Spleen (tissue), 11 donors: ENCODE measurements at regions not wholly inside any gene's neighbourhood (a gene's known extent, or its start where the extent isn't known, plus 50 kb on each side); places are given as distances from the start of the nearest gene placed in this dataset.

Experiments
- DNase-seq: peaks from one replicate; pipeline ENCODE4 v3.0.0-alpha.2; 2020
- H3K27ac ChIP-seq, 8 donors: fragments of 200-600 bp; sonication (generic) in 7 of 8; 1 replicate in 4 of 8; 2 replicates in 4 of 8; pipeline versions ENCODE4 v1.5.0 to v1.8.0; 2016 to 2021; ENCODE audit warnings: inconsistent platforms in 4 of 8, mild to moderate bottlenecking in 4 of 8, moderate library complexity in 1 of 8
- H3K27me3 ChIP-seq, 7 donors: fragments of 200-600 bp; sonication (generic) in 6 of 7; replicated peaks in 1 of 7; 1 replicate in 4 of 7; 2 replicates in 3 of 7; pipeline versions ENCODE4 v1.5.0 to v1.8.0; 2016 to 2021; ENCODE audit warnings: inconsistent platforms in 3 of 7, mild to moderate bottlenecking in 1 of 7
- H3K36me3 ChIP-seq, 6 donors: fragments of 200-600 bp; sonication (generic) in 5 of 6; 1 replicate in 4 of 6; 2 replicates in 2 of 6; pipeline versions ENCODE4 v1.5.0 to v1.8.0; 2016 to 2021; ENCODE audit warnings: inconsistent platforms in 2 of 6
- H3K4me1 ChIP-seq, 6 donors: fragments of 200-600 bp; sonication (generic) in 5 of 6; 1 replicate in 3 of 6; 2 replicates in 3 of 6; pipeline versions ENCODE4 v1.5.0 to v1.8.0; 2016 to 2021; ENCODE audit warnings: inconsistent platforms in 3 of 6
- H3K4me3 ChIP-seq, 8 donors: fragments of 200-600 bp; sonication (generic) in 7 of 8; 1 replicate in 4 of 8; 2 replicates in 4 of 8; pipeline versions ENCODE4 v1.5.0 to v1.8.0; 2016 to 2021; ENCODE audit warnings: inconsistent platforms in 4 of 8, mild to moderate bottlenecking in 4 of 8, moderate library complexity in 2 of 8
- H3K9me3 ChIP-seq, 8 donors: fragments of 200-600 bp; sonication (generic) in 7 of 8; 1 replicate in 4 of 8; 2 replicates in 4 of 8; pipeline versions ENCODE4 v1.5.0 to v1.8.0; 2016 to 2021; ENCODE audit warnings: inconsistent platforms in 4 of 8
- CTCF ChIP-seq, 11 experiments: fragments of 200-600 bp in 7 of 11; fragments of 450-650 bp in 4 of 11; sonication (generic) in 4 of 11; IDR thresholded peaks in 8 of 11; conservative IDR thresholded peaks in 3 of 11; 1 replicate in 7 of 11; 2 replicates in 4 of 11; pipeline versions ENCODE4 v1.4.0 to v1.8.0; 2016 to 2021; ENCODE audit warnings: antibody characterized with exemption in 11 of 11, inconsistent platforms in 4 of 11, mild to moderate bottlenecking in 1 of 11
- POLR2A ChIP-seq, 3 donors: fragments of 450-650 bp; IDR thresholded peaks; one replicate each; pipeline ENCODE4 v1.5.1; 2017; ENCODE audit warnings: antibody characterized with exemption in 3 of 3, mild to moderate bottlenecking in 1 of 3
- POLR2AphosphoS5 ChIP-seq, 3 donors: sonication (generic); formaldehyde crosslinking; IDR thresholded peaks; one replicate each; pipeline ENCODE4 v1.5.1; 2017; ENCODE audit warnings: antibody characterized with exemption in 3 of 3
- WGBS, 5 donors: extraction: QIAGEN DNeasy Blood & Tissue Kit in 3 of 5; methylation state at CpG; one replicate each; pipeline versions ENCODE4 v1.1.5 to v1.1.7; 2013 to 2018; 5-methylcytosine and 5-hydroxymethylcytosine counted together
- intact Hi-C: fragments of 100-400 bp; cut with DNase I; formaldehyde crosslinking; loops from one replicate; pipeline ENCODE4 v1.15.0; 2023; ENCODE audit warnings: low total_unique reads
- donor health status: healthy with polysubstance abuse.
- donor health status: DM: no; HTN: no; CAD: no; lungs with moderate emphysema.
- donor health status: DM: no; HTN: no; CAD: no.
- donor health status: Bipolar disorder and iron deficiency.
- donor health status: healthy.
- donor health status: DM: no; HTN: no; CAD: no.
- donor health status: DM: yes; HTN: yes; CAD: no.

GRCh38 chr12:66964629-66965028 lies 285.8 kb upstream of the GRIP1 start:
- WGBS, 5 donors: 15 to 37% (median 36%) methylated on average over 2 of the region's 2 CpGs
- no peak for TF ChIP-seq POLR2A (IDR thresholded peaks at IDR 0.05)
- TF ChIP-seq POLR2AphosphoS5 (IDR thresholded peaks at IDR 0.05): no peak
- TF ChIP-seq CTCF (IDR thresholded peaks at IDR 0.05 in 8 of 11, conservative IDR thresholded peaks at IDR 0.05 in 3 of 11): no peak
- Histone ChIP-seq H3K4me3 (no peak overlapping the region), H3K27ac (no peak overlapping the region), H3K36me3 (no peaks in the 10 kb centered on the region), H3K9me3 (no peaks in the 10 kb centered on the region), H3K4me1 (peaks cover 0 to 5% (median 0%) of the 10 kb centered on the region in 6 donors), H3K27me3 (no peaks in the 10 kb centered on the region)
- no peak for DNase-seq
- intact Hi-C loops: no loop called here

GRCh38 chr12:66965621-66966020 lies 286.7 kb upstream of the GRIP1 start:
- Histone ChIP-seq H3K27ac (no peak overlapping the region), H3K4me3 (no peak overlapping the region), H3K27me3 (no peaks in the 10 kb centered on the region), H3K36me3 (no peaks in the 10 kb centered on the region), H3K4me1 (peaks cover 0 to 5% (median 0%) of the 10 kb centered on the region in 6 donors), H3K9me3 (no peaks in the 10 kb centered on the region)
- DNase-seq: no peak
- 77 to 94% (median 82%) methylated on average over 1 of the region's 1 CpG for WGBS, 5 donors
- no peak for TF ChIP-seq POLR2AphosphoS5 (IDR thresholded peaks at IDR 0.05)
- no peak for TF ChIP-seq POLR2A (IDR thresholded peaks at IDR 0.05)
- TF ChIP-seq CTCF (IDR thresholded peaks at IDR 0.05 in 8 of 11, conservative IDR thresholded peaks at IDR 0.05 in 3 of 11): no peak
- intact Hi-C loops: no loop called here

- Histone ChIP-seq H3K27ac (no peak overlapping the region), H3K36me3 (no peaks in the 10 kb centered on the region), H3K4me1 (no peaks in the 10 kb centered on the region), H3K27me3 (no peaks in the 10 kb centered on the region), H3K4me3 (no peak overlapping the region), H3K9me3 (no peaks in the 10 kb centered on the region)
- 74 to 92% (median 80%) methylated on average over 5 of the region's 5 CpGs for WGBS, 5 donors
- intact Hi-C loops: no loop called here
- TF ChIP-seq POLR2AphosphoS5 (IDR thresholded peaks at IDR 0.05) (no peak), POLR2A (IDR thresholded peaks at IDR 0.05) (no peak), CTCF (IDR thresholded peaks at IDR 0.05 in 8 of 11, conservative IDR thresholded peaks at IDR 0.05 in 3 of 11) (no peak)
- no peak for DNase-seq
Observed at GRCh38 chr12:66971816-66972215, 292.9 kb upstream of the GRIP1 start.

GRCh38 chr12:66976526-66976925 lies 292.6 kb upstream of the CAND1 start:
- intact Hi-C loops: no loop called here
- no peak for DNase-seq
- Histone ChIP-seq H3K9me3 (no peaks in the 10 kb centered on the region), H3K27me3 (peaks cover 0 to 3% (median 0%) of the 10 kb centered on the region in 7 donors), H3K4me1 (no peaks in the 10 kb centered on the region), H3K36me3 (no peaks in the 10 kb centered on the region), H3K4me3 (no peak overlapping the region), H3K27ac (no peak overlapping the region)
- no peak for TF ChIP-seq POLR2A (IDR thresholded peaks at IDR 0.05)
- no peak for TF ChIP-seq CTCF (IDR thresholded peaks at IDR 0.05 in 8 of 11, conservative IDR thresholded peaks at IDR 0.05 in 3 of 11)
- TF ChIP-seq POLR2AphosphoS5 (IDR thresholded peaks at IDR 0.05): no peak
